ENCODE measurements at regions not wholly inside any gene's neighbourhood (a gene's known extent, or its start where the extent isn't known, plus 50 kb on each side); places are given as distances from the start of the nearest gene placed in this dataset.

DNA sequence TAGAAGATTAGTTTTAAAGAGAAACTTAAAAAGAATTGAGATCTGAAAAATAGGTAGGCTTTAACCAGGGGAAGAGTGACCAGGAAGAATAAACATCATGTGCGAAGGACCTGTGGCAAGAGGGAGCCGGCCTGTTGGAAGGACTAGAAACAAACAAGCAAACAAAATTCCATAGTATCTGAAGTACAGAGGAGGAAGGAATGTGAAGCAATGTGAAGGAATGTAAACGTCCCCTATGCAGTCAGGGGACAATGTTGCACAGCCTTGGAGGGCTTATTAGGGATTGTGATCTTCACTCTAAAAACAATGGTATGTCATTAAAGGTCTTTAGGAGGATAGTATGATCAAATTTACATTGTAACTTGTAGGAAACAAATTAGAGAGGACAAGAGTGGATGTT is 84.4 kb upstream of the PLCL2 start:
- intact Hi-C loops (cut with micrococcal nuclease; ENCODE audit: unreplicated experiment) (no loop called here), in situ Hi-C loops (cut with MboI) (no loop called here)
- no TSS peak for BruUV-seq (replicated peaks)
- FAIRE-seq (no peak), DNase-seq (ENCODE audit: low read depth, low spot score) (no peak), ATAC-seq (no peak)
- SMC1A ChIA-PET (ENCODE audit: uncharacterized antibody, unreplicated experiment): interaction anchor here (0.6 kb wide), 1 partner anchor 394 kb away, joined by 3 read pairs; no protein-coding TSS in a partner anchor
- no peaks in the 10 kb centered on the region for H3K36me3 ChIP-seq (ENCODE audit: control insufficient read depth in 2 of 2, insufficient read depth in 2 of 2, low read length in 1 of 2)
- H3K9me3 ChIP-seq (replicated peaks; ENCODE audit: control insufficient read depth, insufficient read depth, low read length): no peaks in the 10 kb centered on the region; the same call in 2 of the 3 replicates
- H3K9ac ChIP-seq (ENCODE audit: control insufficient read depth, insufficient read depth, low read length): no peak overlapping the region
- H3K79me2 ChIP-seq (ENCODE audit: control insufficient read depth, insufficient read depth, low read length): no peaks in the 10 kb centered on the region
- RAD21 ChIA-PET (ENCODE audit: unreplicated experiment): no interaction called here
- WGBS (ENCODE audit: insufficient coverage, insufficient replicate concordance, low lambda C conversion rate, missing lambda C conversion rate): 54% methylated on average over 3 of the region's 3 CpGs
- no peak overlapping the region for H2AFZ ChIP-seq (ENCODE audit: control insufficient read depth, low read depth, low read length)
- no peak overlapping the region for H3K27ac ChIP-seq (ENCODE audit: control insufficient read depth, insufficient read depth)
- peaks cover 17% of the 10 kb centered on the region; the same call in 1 of the 2 replicates for H3K4me1 ChIP-seq (ENCODE audit: control insufficient read depth, insufficient read depth, low read length)
- H3K27me3 ChIP-seq (replicated peaks in 1 of 2; ENCODE audit: control insufficient read depth in 2 of 2, insufficient read depth in 2 of 2, low read length in 1 of 2): no peaks in the 10 kb centered on the region
- CTCF ChIA-PET: no interaction called here
- POLR2A ChIA-PET: no interaction called here
- TF ChIP-seq CBFB (IDR thresholded peaks at IDR 0.05; ENCODE audit: low read depth): no peak
- no peak for TF ChIP-seq FOS (IDR thresholded peaks at IDR 0.05; ENCODE audit: borderline replicate concordance, extremely low read depth, insufficient read length)
- TF ChIP-seq ZNF217 (IDR thresholded peaks at IDR 0.05): no peak
- no peak for TF ChIP-seq IKZF1 (conservative IDR thresholded peaks at IDR 0.05)
- no peak for TF ChIP-seq EP300 (IDR thresholded peaks at IDR 0.05; ENCODE audit: borderline replicate concordance in 1 of 2, control insufficient read depth in 1 of 2, low read depth in 2 of 2, low read length in 2 of 2)
- TF ChIP-seq TAF1 (IDR thresholded peaks at IDR 0.05; ENCODE audit: borderline replicate concordance, low read depth, low read length): no peak
- TF ChIP-seq BACH1 (IDR thresholded peaks at IDR 0.05; ENCODE audit: borderline replicate concordance): no peak
- TF ChIP-seq, protein P1, sequence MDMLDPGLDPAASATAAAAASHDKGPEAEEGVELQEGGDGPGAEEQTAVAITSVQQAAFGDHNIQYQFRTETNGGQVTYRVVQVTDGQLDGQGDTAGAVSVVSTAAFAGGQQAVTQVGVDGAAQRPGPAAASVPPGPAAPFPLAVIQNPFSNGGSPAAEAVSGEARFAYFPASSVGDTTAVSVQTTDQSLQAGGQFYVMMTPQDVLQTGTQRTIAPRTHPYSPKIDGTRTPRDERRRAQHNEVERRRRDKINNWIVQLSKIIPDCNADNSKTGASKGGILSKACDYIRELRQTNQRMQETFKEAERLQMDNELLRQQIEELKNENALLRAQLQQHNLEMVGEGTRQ (IDR thresholded peaks at IDR 0.05; ENCODE audit: borderline replicate concordance, low read depth, low read length): no peak
- no peak for TF ChIP-seq HSF1 (IDR thresholded peaks at IDR 0.05; ENCODE audit: low read depth, low read length)
- no peak for TF ChIP-seq JUND (IDR thresholded peaks at IDR 0.05; ENCODE audit: low read depth, low read length)
- no peak for TF ChIP-seq ATF7 (IDR thresholded peaks at IDR 0.05; ENCODE audit: low read depth)
- TF ChIP-seq RFX5 (IDR thresholded peaks at IDR 0.05; ENCODE audit: low read depth, low read length): no peak
- no peak for TF ChIP-seq SMAD1 (IDR thresholded peaks at IDR 0.05; ENCODE audit: low read depth, partially characterized antibody)
- TF ChIP-seq NBN (IDR thresholded peaks at IDR 0.05): no peak
- TF ChIP-seq HDAC2 (IDR thresholded peaks at IDR 0.05): no peak
- no peak for TF ChIP-seq NFYA (IDR thresholded peaks at IDR 0.05; ENCODE audit: borderline replicate concordance, low read depth, low read length)
- no peak for TF ChIP-seq E4F1 (IDR thresholded peaks at IDR 0.05; ENCODE audit: borderline replicate concordance, partially characterized antibody)
- no peak for TF ChIP-seq ZNF207 (IDR thresholded peaks at IDR 0.05; ENCODE audit: borderline replicate concordance)
- TF ChIP-seq YY1 (IDR thresholded peaks at IDR 0.05; ENCODE audit: low read depth, low read length): no peak
- no peak overlapping the region for H3K4me2 ChIP-seq (ENCODE audit: control insufficient read depth, insufficient read depth)
- H3K4me3 ChIP-seq: no peak overlapping the region
- H4K20me1 ChIP-seq (ENCODE audit: control insufficient read depth, insufficient read depth): no peaks in the 10 kb centered on the region
